Vagina (tissue), 2 donors: ENCODE measurements at regions not wholly inside any gene's neighbourhood (a gene's known extent, or its start where the extent isn't known, plus 50 kb on each side); places are given as distances from the start of the nearest gene placed in this dataset.
"Not testable (repeated sequence)": the region's sequence is repeated elsewhere in the genome, so short reads cannot be mapped to it uniquely, and the experiment has no call there.

Experiments used
- DNase-seq, 2 donors: peaks; one replicate each; pipeline ENCODE4 v3.0.0-alpha.2; 2017; ENCODE audit errors: extremely low spot score in 2 of 2
- H3K27ac ChIP-seq: fragments of 200-600 bp; sonication (generic); one replicate; pipeline ENCODE4 v1.5.1; 2019
- H3K27me3 ChIP-seq: fragments of 200-600 bp; sonication (generic); one replicate; pipeline ENCODE4 v1.5.1; 2019
- H3K36me3 ChIP-seq, 2 donors: fragments of 200-600 bp; sonication (generic); one replicate each; pipeline ENCODE4 v1.5.1; 2017 to 2019
- H3K4me1 ChIP-seq: fragments of 200-600 bp; sonication (generic); one replicate; pipeline ENCODE4 v1.5.1; 2019
- H3K4me3 ChIP-seq, 2 donors: fragments of 200-600 bp; sonication (generic); 1 replicate in 1 of 2; 2 replicates in 1 of 2; pipeline ENCODE4 v1.5.1; 2016 to 2019
- H3K9me3 ChIP-seq: fragments of 200-600 bp; sonication (generic); one replicate; pipeline ENCODE4 v1.5.1; 2019
- CTCF ChIP-seq, 3 experiments: fragments of 450-650 bp in 2 of 3; fragments of 200-600 bp in 1 of 3; sonication (generic) in 1 of 3; IDR thresholded peaks; one replicate each; pipeline ENCODE4 v1.5.1; 2017 to 2019; ENCODE audit warnings: antibody characterized with exemption in 3 of 3, mild to moderate bottlenecking in 2 of 3, moderate library complexity in 2 of 3
- POLR2A ChIP-seq, 2 donors: fragments of 450-650 bp; IDR thresholded peaks; one replicate each; pipeline ENCODE4 v1.6.1; 2017; ENCODE audit warnings: antibody characterized with exemption in 2 of 2, mild to moderate bottlenecking in 2 of 2, moderate library complexity in 2 of 2
- POLR2AphosphoS5 ChIP-seq, 2 donors: sonication (generic); formaldehyde crosslinking; IDR thresholded peaks; one replicate each; pipeline ENCODE4 v1.9.0; 2017; ENCODE audit warnings: antibody characterized with exemption in 2 of 2, mild to moderate bottlenecking in 2 of 2, low read depth in 1 of 2; ENCODE audit not compliant: insufficient read depth in 1 of 2
- intact Hi-C: fragments of 100-400 bp; cut with DNase I; formaldehyde crosslinking; loops from one replicate; pipeline ENCODE4 v1.15.1; 2023

GRCh38 chr22:23433127-23434005 lies 146.7 kb downstream of the IGLL1 start:
- H3K9me3 ChIP-seq, intact Hi-C loops, H3K27me3 ChIP-seq, H3K4me1 ChIP-seq, H3K36me3 ChIP-seq, H3K4me3 ChIP-seq, H3K27ac ChIP-seq: not testable (repeated sequence)
- peak in 1 of 3 experiments; percentile 39 for TF ChIP-seq CTCF (IDR thresholded peaks at IDR 0.05)
- DNase-seq: peak in 1 of 2 donors; percentile 40

- H3K9me3 ChIP-seq, H3K36me3 ChIP-seq, H3K27ac ChIP-seq, H3K4me1 ChIP-seq, H3K4me3 ChIP-seq, intact Hi-C loops, H3K27me3 ChIP-seq: not testable (repeated sequence)
- peak; percentile 29 to 81 for DNase-seq
Measured at GRCh38 chr22:23432719-23433118, 147.4 kb downstream of the IGLL1 start.

DNA sequence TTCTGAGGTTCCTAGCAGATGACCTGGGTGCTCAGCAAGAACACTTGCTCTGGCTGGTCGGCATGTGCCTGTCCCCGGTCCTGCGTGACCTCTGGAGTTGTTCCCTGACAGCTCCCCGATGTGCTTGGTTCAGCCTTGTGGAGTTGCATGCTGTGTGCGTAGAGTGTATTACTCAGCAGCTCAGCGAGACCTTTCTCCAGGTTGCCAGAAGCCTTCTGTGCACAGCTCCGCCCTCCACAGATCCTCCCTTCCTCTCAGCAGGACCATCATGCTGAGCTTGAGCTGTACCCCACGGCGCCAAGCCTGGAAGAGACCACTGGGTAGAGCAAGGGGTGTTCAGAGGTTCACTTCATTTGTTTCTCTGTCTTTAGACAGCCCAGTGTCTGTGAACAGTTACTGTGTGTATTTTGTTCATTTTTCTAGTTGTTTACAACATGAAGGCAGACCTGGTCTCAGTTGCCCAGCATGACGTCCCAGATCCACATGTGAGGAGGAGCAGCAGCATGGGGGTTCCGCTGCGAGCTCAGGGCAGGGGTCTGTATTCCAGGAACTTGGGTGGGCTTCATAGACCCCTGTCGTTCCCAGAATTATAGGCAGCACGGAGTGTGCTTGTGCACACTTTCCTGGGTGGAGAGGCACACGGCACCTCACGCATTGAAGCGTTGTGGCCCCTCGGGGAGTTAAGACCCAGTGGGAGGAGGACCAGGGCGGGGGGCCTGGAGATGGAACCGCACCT lies 148.6 kb downstream of the IGLL1 start:
- Histone ChIP-seq H3K4me1 (peaks cover 9% of the 10 kb centered on the region), H3K36me3 (no peaks in the 10 kb centered on the region), H3K27ac (no peak overlapping the region), H3K4me3 (no peak overlapping the region), H3K27me3 (no peaks in the 10 kb centered on the region), H3K9me3 (no peaks in the 10 kb centered on the region)
- DNase-seq: peak in 1 of 2 donors; percentile 94
- intact Hi-C loops: no loop called here
- no peak for TF ChIP-seq POLR2A (IDR thresholded peaks at IDR 0.05)
- TF ChIP-seq POLR2AphosphoS5 (IDR thresholded peaks at IDR 0.05; ENCODE audit: insufficient read depth in 1 of 2, low read depth in 1 of 2): no peak
- TF ChIP-seq CTCF (IDR thresholded peaks at IDR 0.05): no peak

DNA sequence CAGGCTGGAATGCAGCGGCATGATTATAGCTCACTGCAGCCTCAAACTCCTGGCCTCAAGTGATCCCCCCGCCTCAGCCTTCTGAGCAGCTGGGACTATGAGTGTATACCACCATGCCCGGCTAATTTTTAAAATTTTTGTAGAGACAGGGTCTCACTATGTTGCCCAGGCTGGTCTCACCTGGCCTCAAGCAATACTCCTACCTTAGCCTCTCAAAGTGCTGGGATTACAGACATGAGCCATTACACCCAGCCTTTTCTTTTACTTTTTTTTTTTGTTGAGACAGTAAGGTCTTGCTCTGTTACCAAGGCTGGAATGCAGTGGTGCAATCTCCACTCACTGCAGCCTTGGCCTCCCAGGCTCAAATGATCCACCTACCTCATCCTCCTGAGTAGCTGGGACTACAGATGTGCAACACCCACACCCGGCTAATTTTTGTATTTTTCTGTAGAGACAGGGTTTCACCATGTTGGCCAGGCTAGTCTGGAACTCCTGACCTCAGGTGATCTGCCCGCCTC lies 155.5 kb downstream of the IGLL1 start:
- H3K27me3 ChIP-seq, H3K36me3 ChIP-seq, intact Hi-C loops, H3K4me3 ChIP-seq, DNase-seq, H3K4me1 ChIP-seq, H3K9me3 ChIP-seq, H3K27ac ChIP-seq: not testable (repeated sequence)

DNA sequence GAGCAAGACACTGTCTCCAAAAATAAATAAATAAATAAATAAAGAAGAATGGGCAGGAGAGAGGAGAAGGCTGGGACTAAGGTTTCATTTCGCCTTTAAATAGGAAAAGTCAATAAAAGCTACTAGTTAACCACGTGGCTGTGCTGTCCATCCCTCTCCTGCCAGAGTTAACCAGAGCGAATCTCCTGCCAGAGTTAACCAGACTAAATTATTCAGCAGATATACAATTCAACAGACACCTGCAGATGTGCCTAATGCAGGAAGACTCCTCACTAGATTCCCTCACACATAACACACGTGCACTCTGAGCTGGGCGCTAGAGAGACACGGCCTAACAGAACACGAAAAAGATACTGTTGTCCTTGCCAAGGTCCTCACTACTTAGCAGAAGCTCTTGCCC lies 156.1 kb downstream of the IGLL1 start:
- no peak for TF ChIP-seq CTCF (IDR thresholded peaks at IDR 0.05)
- no peak for TF ChIP-seq POLR2AphosphoS5 (IDR thresholded peaks at IDR 0.05; ENCODE audit: insufficient read depth in 1 of 2, low read depth in 1 of 2)
- no peak for TF ChIP-seq POLR2A (IDR thresholded peaks at IDR 0.05)

DNA sequence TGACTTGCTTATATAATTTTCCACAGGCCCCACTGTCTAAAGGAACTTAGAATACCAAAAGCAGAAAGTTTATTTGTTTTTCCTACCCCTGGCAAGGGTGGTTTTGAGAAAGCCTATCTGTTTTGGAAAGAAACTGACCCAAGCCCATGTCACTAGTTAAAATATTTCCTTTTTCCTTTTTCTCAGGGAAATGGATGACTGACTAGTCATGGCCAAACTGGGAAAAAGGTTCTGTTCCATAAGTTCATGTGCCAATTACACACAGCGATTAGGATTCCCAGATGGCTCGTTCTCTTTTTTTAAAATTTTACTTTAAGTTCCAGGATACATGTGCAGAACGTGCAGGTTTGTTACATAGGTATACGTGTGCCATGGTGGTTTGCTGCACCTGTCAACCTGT lies 157.8 kb downstream of the IGLL1 start:
- H3K9me3 ChIP-seq, H3K27me3 ChIP-seq, intact Hi-C loops, H3K4me3 ChIP-seq, H3K4me1 ChIP-seq, H3K27ac ChIP-seq, H3K36me3 ChIP-seq, DNase-seq: not testable (repeated sequence)

More for the DNA sequence above, 156.1 kb downstream of the IGLL1 start:
- intact Hi-C loops: no loop called here
- H3K36me3 ChIP-seq: no peaks in the 10 kb centered on the region
- H3K4me3 ChIP-seq: no peak overlapping the region
- no peaks in the 10 kb centered on the region for H3K4me1 ChIP-seq
- no peaks in the 10 kb centered on the region for H3K9me3 ChIP-seq
- H3K27me3 ChIP-seq: no peaks in the 10 kb centered on the region
- no peak overlapping the region for H3K27ac ChIP-seq
- DNase-seq: no peak

DNA sequence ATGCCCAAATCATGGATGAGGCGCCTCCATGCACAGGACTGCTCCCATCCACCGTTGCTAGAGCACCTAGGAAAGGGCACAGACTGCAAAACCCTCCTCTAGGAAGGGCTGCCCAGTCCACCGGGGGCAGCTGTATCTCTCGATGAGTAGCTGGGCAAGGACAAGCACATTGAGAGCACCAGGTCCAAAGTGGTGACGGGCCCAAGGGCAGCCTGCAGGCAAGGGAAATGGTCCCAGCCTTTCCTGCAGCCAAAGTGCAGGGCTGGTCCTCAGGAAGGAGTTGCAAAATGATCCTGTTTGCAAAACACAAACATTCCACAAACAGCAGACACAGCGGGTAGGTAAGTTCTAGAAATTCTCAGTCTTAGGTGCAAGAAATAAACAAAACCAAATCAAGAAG lies 158.8 kb downstream of the IGLL1 start:
- H3K27me3 ChIP-seq, H3K9me3 ChIP-seq, H3K4me1 ChIP-seq, H3K4me3 ChIP-seq, DNase-seq, H3K27ac ChIP-seq, H3K36me3 ChIP-seq, intact Hi-C loops: not testable (repeated sequence)
